GM12878 (cell line): ENCODE measurements at regions not wholly inside any gene's neighbourhood (a gene's known extent, or its start where the extent isn't known, plus 50 kb on each side); places are given as distances from the start of the nearest gene placed in this dataset.

Experiments used
- ATAC-seq: fragments of 200-7000 bp; cut with Tn5 transposase; 3 replicates; pipeline ENCODE4 v1.9.1; 2020; ENCODE audit warnings: mild to moderate bottlenecking, moderate library complexity
- BruUV-seq: library from RNA; stranded (reverse); fragments of 400-500 nt; replicated peaks from 2 replicates; lab custom pipeline; 2021; lab: Mats Ljungman, UMichigan
- CTCF ChIA-PET: fragments of 300-600 bp; sonication (Branson Sonifier 250); formaldehyde crosslinking; extraction: SDS; loops from one replicate; lab custom pipeline; 2021; ENCODE audit warnings: inconsistent platforms; lab: Yijun Ruan, JAX
- POLR2A ChIA-PET: fragments of 350-600 bp; formaldehyde crosslinking; extraction: SDS; loops from one replicate; lab custom pipeline; 2021; ENCODE audit warnings: inconsistent platforms; lab: Charles Lee
- RAD21 ChIA-PET: fragments of 300-600 bp; sonication (Branson Sonifier 250); formaldehyde crosslinking; loops from one replicate; lab custom pipeline; 2023; ENCODE audit warnings: antibody characterized with exemption; ENCODE audit not compliant: unreplicated experiment; lab: Charles Lee
- SMC1A ChIA-PET: fragments of 300-600 bp; sonication (Branson Sonifier 250); formaldehyde crosslinking; loops from one replicate; lab custom pipeline; 2023; ENCODE audit not compliant: unreplicated experiment, uncharacterized antibody; lab: Charles Lee
- DNase-seq: peaks from one replicate; pipeline ENCODE4 v3.0.0-alpha.2; 2011; ENCODE audit warnings: low read depth, low spot score
- FAIRE-seq: peaks from 3 replicates; lab custom pipeline; 2011; peaks lifted over from hg19 to GRCh38; lab: Jason Lieb, UNC
- H2AFZ ChIP-seq: 2 replicates; pipeline ENCODE4 v1.6.0; 2011; ENCODE audit warnings: low read depth, low read length, control low read depth; ENCODE audit not compliant: control insufficient read depth
- H3K27ac ChIP-seq: 2 replicates; pipeline ENCODE4 v1.5.1; 2011; ENCODE audit warnings: control low read depth; ENCODE audit not compliant: control insufficient read depth, insufficient read depth
- H3K27me3 ChIP-seq, 2 experiments: replicated peaks in 1 of 2; 2 replicates each; pipeline versions ENCODE4 v1.6.0 to v1.6.1; 2011; ENCODE audit warnings: low read length in 1 of 2; ENCODE audit not compliant: control insufficient read depth in 2 of 2, insufficient read depth in 2 of 2
- H3K36me3 ChIP-seq, 2 experiments: 2 replicates each; pipeline ENCODE4 v1.5.1; 2011; ENCODE audit warnings: low read length in 1 of 2; ENCODE audit not compliant: control insufficient read depth in 2 of 2, insufficient read depth in 2 of 2
- H3K4me1 ChIP-seq: 2 replicates; pipeline ENCODE4 v1.6.1; 2011; ENCODE audit warnings: mild to moderate bottlenecking, low read length, moderate library complexity, mixed read lengths; ENCODE audit not compliant: control insufficient read depth, insufficient read depth
- H3K4me2 ChIP-seq: 2 replicates; pipeline ENCODE4 v1.6.0; 2011; ENCODE audit warnings: control low read depth; ENCODE audit not compliant: control insufficient read depth, insufficient read depth
- H3K4me3 ChIP-seq: fragments of 200-600 bp; sonication (generic); 2 replicates; pipeline ENCODE4 v1.5.1; 2016
- H3K79me2 ChIP-seq: 2 replicates; pipeline ENCODE4 v1.6.0; 2011; ENCODE audit warnings: low read length; ENCODE audit not compliant: control insufficient read depth, insufficient read depth
- H3K9ac ChIP-seq: 2 replicates; pipeline ENCODE4 v1.8.0; 2011; ENCODE audit warnings: low read length, control low read depth, mixed read lengths; ENCODE audit not compliant: control insufficient read depth, insufficient read depth
- H3K9me3 ChIP-seq: replicated peaks from 3 replicates; pipeline ENCODE4 v1.5.1; 2011; ENCODE audit warnings: mild to moderate bottlenecking, low read length; ENCODE audit not compliant: control insufficient read depth, insufficient read depth
- H4K20me1 ChIP-seq: 2 replicates; pipeline ENCODE4 v1.6.0; 2011; ENCODE audit not compliant: control insufficient read depth, insufficient read depth
- BMI1 ChIP-seq: fragments of 450-650 bp; IDR thresholded peaks from 2 replicates; pipeline ENCODE4 v1.6.1; 2016; ENCODE audit warnings: mild to moderate bottlenecking, moderate library complexity, borderline replicate concordance
- CBX3 ChIP-seq: fragments of 200-600 bp; sonication (generic); IDR thresholded peaks from 2 replicates; pipeline ENCODE4 v1.6.1; 2016; ENCODE audit warnings: low read depth, borderline replicate concordance
- CHD4 ChIP-seq: fragments of 200-600 bp; sonication (generic); IDR thresholded peaks from 2 replicates; pipeline ENCODE4 v1.6.1; 2016; ENCODE audit warnings: mild to moderate bottlenecking
- IKZF2 ChIP-seq, 2 experiments: fragments of 450-650 bp; IDR thresholded peaks; 2 replicates each; pipeline ENCODE4 v1.6.1; 2017; ENCODE audit warnings: mild to moderate bottlenecking in 2 of 2, moderate library complexity in 2 of 2
- IRF4 ChIP-seq: IDR thresholded peaks from 2 replicates; pipeline ENCODE4 v1.6.1; 2011; ENCODE audit warnings: low read depth, low read length
- NFYA ChIP-seq: IDR thresholded peaks from 2 replicates; pipeline ENCODE4 v1.6.1; 2011; ENCODE audit warnings: low read depth, mild to moderate bottlenecking, low read length, improper control_type of control experiment, borderline replicate concordance
- NR2F1 ChIP-seq: fragments of 450-650 bp; conservative IDR thresholded peaks from 2 replicates; pipeline ENCODE4 v1.6.1; 2017; ENCODE audit warnings: mild to moderate bottlenecking
- NRF1 ChIP-seq: conservative IDR thresholded peaks from 2 replicates; pipeline ENCODE4 v1.6.1; 2011; ENCODE audit warnings: mild to moderate bottlenecking, low read depth, low read length, improper control_type of control experiment
- STAT1 ChIP-seq: fragments of 450-650 bp; conservative IDR thresholded peaks from 2 replicates; pipeline ENCODE4 v1.6.1; 2014; ENCODE audit warnings: antibody characterized with exemption, mild to moderate bottlenecking
- TCF7 ChIP-seq: IDR thresholded peaks from 2 replicates; pipeline ENCODE4 v1.6.1; 2014; ENCODE audit warnings: antibody characterized with exemption, borderline replicate concordance
- YY1 ChIP-seq: IDR thresholded peaks from 2 replicates; pipeline ENCODE4 v1.6.1; 2011; ENCODE audit warnings: low read depth, mild to moderate bottlenecking, low read length
- WGBS: methylation state at CpG from one replicate; pipeline ENCODE4 v1.1.6; 2016; ENCODE audit warnings: low lambda C conversion rate; ENCODE audit not compliant: insufficient replicate concordance, insufficient coverage; ENCODE audit errors: missing lambda C conversion rate; 5-methylcytosine and 5-hydroxymethylcytosine counted together
- in situ Hi-C: fragments of 300-500 bp; cut with MboI; formaldehyde crosslinking; loops from 9 replicates; pipeline ENCODE4 v1.14.3; 2018; ENCODE audit warnings: mixed read lengths
- intact Hi-C: fragments of 100-400 bp; cut with micrococcal nuclease; formaldehyde crosslinking; loops from one replicate; pipeline ENCODE4 v1.14.2; 2022; ENCODE audit not compliant: unreplicated experiment
- TF ChIP-seq, protein P1 (sequence below): fragments of 450-650 bp; IDR thresholded peaks from 2 replicates; pipeline ENCODE4 v1.6.1; 2017; ENCODE audit warnings: borderline replicate concordance
- TF ChIP-seq, protein P2 (sequence below): fragments of 150-350 bp; IDR thresholded peaks from 2 replicates; pipeline ENCODE4 v1.6.1; 2016; ENCODE audit warnings: low read depth, low read length
- TF ChIP-seq, protein P3 (sequence below): IDR thresholded peaks from 2 replicates; pipeline ENCODE4 v1.6.1; 2011; ENCODE audit warnings: mild to moderate bottlenecking, low read depth, low read length, moderate library complexity; ENCODE audit not compliant: insufficient replicate concordance
- TF ChIP-seq, protein P4 (sequence below): fragments of 450-650 bp; IDR thresholded peaks from 2 replicates; pipeline ENCODE4 v1.6.1; 2016; ENCODE audit warnings: mild to moderate bottlenecking
- TF ChIP-seq, protein P5 (sequence below): fragments of 450-650 bp; formaldehyde crosslinking; IDR thresholded peaks from 2 replicates; pipeline ENCODE4 v1.5.0; 2022; ENCODE audit warnings: mild to moderate bottlenecking, missing genetic modification characterization

DNA sequence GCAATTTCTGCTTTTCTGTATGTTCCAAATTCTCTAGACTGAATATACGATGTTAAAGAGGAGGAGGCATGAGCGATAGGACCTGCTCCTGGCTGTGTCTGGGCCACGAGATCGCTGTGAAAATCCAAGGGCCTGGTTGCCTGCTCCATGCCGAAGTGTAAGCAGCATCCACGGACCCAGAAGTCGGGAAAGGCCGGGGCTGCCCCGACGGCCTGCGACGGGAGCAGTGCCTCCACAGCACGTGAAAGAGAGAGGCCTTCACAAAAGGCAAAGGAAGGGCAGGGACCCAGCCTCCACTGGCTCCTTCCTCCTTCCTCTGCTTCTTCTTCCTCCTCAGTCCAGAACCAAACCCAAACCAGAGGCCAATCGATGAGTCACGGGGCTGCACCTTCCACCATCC is 122.9 kb upstream of the MGMT start:
- WGBS: 26% methylated on average over 15 of the region's 15 CpGs

More for the DNA sequence above, 122.9 kb upstream of the MGMT start:
- H3K9ac ChIP-seq: no peak overlapping the region
- RAD21 ChIA-PET: no interaction called here
- TF ChIP-seq, protein P1, sequence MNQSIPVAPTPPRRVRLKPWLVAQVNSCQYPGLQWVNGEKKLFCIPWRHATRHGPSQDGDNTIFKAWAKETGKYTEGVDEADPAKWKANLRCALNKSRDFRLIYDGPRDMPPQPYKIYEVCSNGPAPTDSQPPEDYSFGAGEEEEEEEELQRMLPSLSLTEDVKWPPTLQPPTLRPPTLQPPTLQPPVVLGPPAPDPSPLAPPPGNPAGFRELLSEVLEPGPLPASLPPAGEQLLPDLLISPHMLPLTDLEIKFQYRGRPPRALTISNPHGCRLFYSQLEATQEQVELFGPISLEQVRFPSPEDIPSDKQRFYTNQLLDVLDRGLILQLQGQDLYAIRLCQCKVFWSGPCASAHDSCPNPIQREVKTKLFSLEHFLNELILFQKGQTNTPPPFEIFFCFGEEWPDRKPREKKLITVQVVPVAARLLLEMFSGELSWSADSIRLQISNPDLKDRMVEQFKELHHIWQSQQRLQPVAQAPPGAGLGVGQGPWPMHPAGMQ: no peak
- TF ChIP-seq NRF1 (no peak), IRF4 (no peak), TCF7 (no peak), CBX3 (no peak), BMI1 (no peak), YY1 (no peak), NFYA (no peak), IKZF2 (IDR thresholded peaks at IDR 0.05) (no peak), STAT1 (no peak), NR2F1 (no peak), CHD4 (no peak)
- TF ChIP-seq, protein P2, sequence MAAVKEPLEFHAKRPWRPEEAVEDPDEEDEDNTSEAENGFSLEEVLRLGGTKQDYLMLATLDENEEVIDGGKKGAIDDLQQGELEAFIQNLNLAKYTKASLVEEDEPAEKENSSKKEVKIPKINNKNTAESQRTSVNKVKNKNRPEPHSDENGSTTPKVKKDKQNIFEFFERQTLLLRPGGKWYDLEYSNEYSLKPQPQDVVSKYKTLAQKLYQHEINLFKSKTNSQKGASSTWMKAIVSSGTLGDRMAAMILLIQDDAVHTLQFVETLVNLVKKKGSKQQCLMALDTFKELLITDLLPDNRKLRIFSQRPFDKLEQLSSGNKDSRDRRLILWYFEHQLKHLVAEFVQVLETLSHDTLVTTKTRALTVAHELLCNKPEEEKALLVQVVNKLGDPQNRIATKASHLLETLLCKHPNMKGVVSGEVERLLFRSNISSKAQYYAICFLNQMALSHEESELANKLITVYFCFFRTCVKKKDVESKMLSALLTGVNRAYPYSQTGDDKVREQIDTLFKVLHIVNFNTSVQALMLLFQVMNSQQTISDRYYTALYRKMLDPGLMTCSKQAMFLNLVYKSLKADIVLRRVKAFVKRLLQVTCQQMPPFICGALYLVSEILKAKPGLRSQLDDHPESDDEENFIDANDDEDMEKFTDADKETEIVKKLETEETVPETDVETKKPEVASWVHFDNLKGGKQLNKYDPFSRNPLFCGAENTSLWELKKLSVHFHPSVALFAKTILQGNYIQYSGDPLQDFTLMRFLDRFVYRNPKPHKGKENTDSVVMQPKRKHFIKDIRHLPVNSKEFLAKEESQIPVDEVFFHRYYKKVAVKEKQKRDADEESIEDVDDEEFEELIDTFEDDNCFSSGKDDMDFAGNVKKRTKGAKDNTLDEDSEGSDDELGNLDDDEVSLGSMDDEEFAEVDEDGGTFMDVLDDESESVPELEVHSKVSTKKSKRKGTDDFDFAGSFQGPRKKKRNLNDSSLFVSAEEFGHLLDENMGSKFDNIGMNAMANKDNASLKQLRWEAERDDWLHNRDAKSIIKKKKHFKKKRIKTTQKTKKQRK: no peak
- TF ChIP-seq, protein P3, sequence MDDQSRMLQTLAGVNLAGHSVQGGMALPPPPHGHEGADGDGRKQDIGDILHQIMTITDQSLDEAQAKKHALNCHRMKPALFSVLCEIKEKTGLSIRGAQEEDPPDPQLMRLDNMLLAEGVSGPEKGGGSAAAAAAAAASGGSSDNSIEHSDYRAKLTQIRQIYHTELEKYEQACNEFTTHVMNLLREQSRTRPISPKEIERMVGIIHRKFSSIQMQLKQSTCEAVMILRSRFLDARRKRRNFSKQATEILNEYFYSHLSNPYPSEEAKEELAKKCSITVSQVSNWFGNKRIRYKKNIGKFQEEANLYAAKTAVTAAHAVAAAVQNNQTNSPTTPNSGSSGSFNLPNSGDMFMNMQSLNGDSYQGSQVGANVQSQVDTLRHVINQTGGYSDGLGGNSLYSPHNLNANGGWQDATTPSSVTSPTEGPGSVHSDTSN: no peak
- TF ChIP-seq, protein P4, sequence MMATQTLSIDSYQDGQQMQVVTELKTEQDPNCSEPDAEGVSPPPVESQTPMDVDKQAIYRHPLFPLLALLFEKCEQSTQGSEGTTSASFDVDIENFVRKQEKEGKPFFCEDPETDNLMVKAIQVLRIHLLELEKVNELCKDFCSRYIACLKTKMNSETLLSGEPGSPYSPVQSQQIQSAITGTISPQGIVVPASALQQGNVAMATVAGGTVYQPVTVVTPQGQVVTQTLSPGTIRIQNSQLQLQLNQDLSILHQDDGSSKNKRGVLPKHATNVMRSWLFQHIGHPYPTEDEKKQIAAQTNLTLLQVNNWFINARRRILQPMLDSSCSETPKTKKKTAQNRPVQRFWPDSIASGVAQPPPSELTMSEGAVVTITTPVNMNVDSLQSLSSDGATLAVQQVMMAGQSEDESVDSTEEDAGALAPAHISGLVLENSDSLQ: no peak
- TF ChIP-seq, protein P5, sequence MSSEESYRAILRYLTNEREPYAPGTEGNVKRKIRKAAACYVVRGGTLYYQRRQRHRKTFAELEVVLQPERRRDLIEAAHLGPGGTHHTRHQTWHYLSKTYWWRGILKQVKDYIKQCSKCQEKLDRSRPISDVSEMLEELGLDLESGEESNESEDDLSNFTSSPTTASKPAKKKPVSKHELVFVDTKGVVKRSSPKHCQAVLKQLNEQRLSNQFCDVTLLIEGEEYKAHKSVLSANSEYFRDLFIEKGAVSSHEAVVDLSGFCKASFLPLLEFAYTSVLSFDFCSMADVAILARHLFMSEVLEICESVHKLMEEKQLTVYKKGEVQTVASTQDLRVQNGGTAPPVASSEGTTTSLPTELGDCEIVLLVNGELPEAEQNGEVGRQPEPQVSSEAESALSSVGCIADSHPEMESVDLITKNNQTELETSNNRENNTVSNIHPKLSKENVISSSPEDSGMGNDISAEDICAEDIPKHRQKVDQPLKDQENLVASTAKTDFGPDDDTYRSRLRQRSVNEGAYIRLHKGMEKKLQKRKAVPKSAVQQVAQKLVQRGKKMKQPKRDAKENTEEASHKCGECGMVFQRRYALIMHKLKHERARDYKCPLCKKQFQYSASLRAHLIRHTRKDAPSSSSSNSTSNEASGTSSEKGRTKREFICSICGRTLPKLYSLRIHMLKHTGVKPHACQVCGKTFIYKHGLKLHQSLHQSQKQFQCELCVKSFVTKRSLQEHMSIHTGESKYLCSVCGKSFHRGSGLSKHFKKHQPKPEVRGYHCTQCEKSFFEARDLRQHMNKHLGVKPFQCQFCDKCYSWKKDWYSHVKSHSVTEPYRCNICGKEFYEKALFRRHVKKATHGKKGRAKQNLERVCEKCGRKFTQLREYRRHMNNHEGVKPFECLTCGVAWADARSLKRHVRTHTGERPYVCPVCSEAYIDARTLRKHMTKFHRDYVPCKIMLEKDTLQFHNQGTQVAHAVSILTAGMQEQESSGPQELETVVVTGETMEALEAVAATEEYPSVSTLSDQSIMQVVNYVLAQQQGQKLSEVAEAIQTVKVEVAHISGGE (CRISPR knock-in tag): no peak
- H3K36me3 ChIP-seq: no peaks in the 10 kb centered on the region
- DNase-seq (no peak), FAIRE-seq (no peak), ATAC-seq (no peak)
- H2AFZ ChIP-seq: no peak overlapping the region
- intact Hi-C loops: no loop called here
- H3K4me2 ChIP-seq: no peak overlapping the region
- in situ Hi-C loops: no loop called here
- H3K4me3 ChIP-seq: no peak overlapping the region
- SMC1A ChIA-PET: no interaction called here
- CTCF ChIA-PET: no interaction called here
- H3K79me2 ChIP-seq: no peaks in the 10 kb centered on the region
- no peaks in the 10 kb centered on the region for H3K4me1 ChIP-seq
- no peak overlapping the region for H3K27ac ChIP-seq
- no peaks in the 10 kb centered on the region for H3K9me3 ChIP-seq
- POLR2A ChIA-PET: no interaction called here
- no peaks in the 10 kb centered on the region; a peak in 1 of 4 replicates for H3K27me3 ChIP-seq
- no peaks in the 10 kb centered on the region for H4K20me1 ChIP-seq
- no TSS peak for BruUV-seq
